Stimulated activated naive CD8-positive, alpha-beta T cell treated with anti-CD3 and anti-CD28 coated beads, Interleukin-15, Interleukin-2, amounts not matched to agents 100 ng/mL and 50 ng/mL, for 24 hours (primary cell): ENCODE measurements at regions not wholly inside any gene's neighbourhood (a gene's known extent, or its start where the extent isn't known, plus 50 kb on each side); places are given as distances from the start of the nearest gene placed in this dataset.

Experiments
- H3K27ac Mint-ChIP-seq: one replicate; pipeline ENCODE4 v1.8.0; 2021; ENCODE audit warnings: mild to moderate bottlenecking, mixed read lengths
- H3K27me3 Mint-ChIP-seq: one replicate; pipeline ENCODE4 v1.8.0; 2021; ENCODE audit warnings: mixed read lengths
- H3K36me3 Mint-ChIP-seq: one replicate; pipeline ENCODE4 v1.8.0; 2021; ENCODE audit warnings: low read depth, mixed read lengths
- H3K4me1 Mint-ChIP-seq: one replicate; pipeline ENCODE4 v1.8.0; 2021; ENCODE audit warnings: low read depth, mixed read lengths
- H3K4me3 Mint-ChIP-seq: one replicate; pipeline ENCODE4 v1.8.0; 2021; ENCODE audit warnings: mild to moderate bottlenecking, mixed read lengths
- H3K9me3 Mint-ChIP-seq: one replicate; pipeline ENCODE4 v1.8.0; 2021; ENCODE audit warnings: mixed read lengths

GRCh38 chr15:67892559-67893377 is 52.9 kb upstream of the RNU6-1 start:
- Mint-ChIP-seq H3K27ac (no peak overlapping the region), H3K4me1 (peaks cover 4% of the 10 kb centered on the region), H3K36me3 (no peaks in the 10 kb centered on the region), H3K4me3 (no peak overlapping the region), H3K9me3 (peaks cover 18% of the 10 kb centered on the region), H3K27me3 (peaks cover 7% of the 10 kb centered on the region)

- Mint-ChIP-seq H3K9me3 (peaks cover 10% of the 10 kb centered on the region), H3K27me3 (peaks cover 7% of the 10 kb centered on the region), H3K36me3 (no peaks in the 10 kb centered on the region), H3K27ac (no peak overlapping the region), H3K4me1 (no peaks in the 10 kb centered on the region), H3K4me3 (no peak overlapping the region)
Measured at GRCh38 chr15:67895237-67895636, 55.4 kb upstream of the RNU6-1 start.

- Mint-ChIP-seq H3K4me1 (no peaks in the 10 kb centered on the region), H3K9me3 (peaks cover 7% of the 10 kb centered on the region), H3K4me3 (no peak overlapping the region), H3K27ac (no peak overlapping the region), H3K36me3 (no peaks in the 10 kb centered on the region), H3K27me3 (no peaks in the 10 kb centered on the region)
Measured at GRCh38 chr15:67897646-67898339, 57.9 kb upstream of the RNU6-1 start.

- no peaks in the 10 kb centered on the region for H3K36me3 Mint-ChIP-seq
- peaks cover 7% of the 10 kb centered on the region for H3K9me3 Mint-ChIP-seq
- H3K4me3 Mint-ChIP-seq: no peak overlapping the region
- H3K4me1 Mint-ChIP-seq: no peaks in the 10 kb centered on the region
- no peaks in the 10 kb centered on the region for H3K27me3 Mint-ChIP-seq
- H3K27ac Mint-ChIP-seq: no peak overlapping the region
Measured at GRCh38 chr15:67899596-67900283, 59.9 kb upstream of the RNU6-1 start.

GRCh38 chr15:67900621-67901147 is 60.8 kb upstream of the RNU6-1 start:
- Mint-ChIP-seq H3K27ac (no peak overlapping the region), H3K36me3 (no peaks in the 10 kb centered on the region), H3K4me1 (no peaks in the 10 kb centered on the region), H3K9me3 (peaks cover 4% of the 10 kb centered on the region), H3K27me3 (no peaks in the 10 kb centered on the region), H3K4me3 (no peak overlapping the region)

GRCh38 chr15:67901922-67902321 is 62.1 kb upstream of the RNU6-1 start:
- Mint-ChIP-seq H3K4me3 (no peak overlapping the region), H3K4me1 (no peaks in the 10 kb centered on the region), H3K27ac (no peak overlapping the region), H3K9me3 (no peaks in the 10 kb centered on the region), H3K27me3 (no peaks in the 10 kb centered on the region), H3K36me3 (no peaks in the 10 kb centered on the region)

- no peaks in the 10 kb centered on the region for H3K36me3 Mint-ChIP-seq
- no peaks in the 10 kb centered on the region for H3K27me3 Mint-ChIP-seq
- no peak overlapping the region for H3K4me3 Mint-ChIP-seq
- no peaks in the 10 kb centered on the region for H3K9me3 Mint-ChIP-seq
- peak overlapping the region; percentile 46 for H3K27ac Mint-ChIP-seq
- no peaks in the 10 kb centered on the region for H3K4me1 Mint-ChIP-seq
Measured at GRCh38 chr15:67902579-67903009, 62.7 kb upstream of the RNU6-1 start.

- no peak overlapping the region for H3K27ac Mint-ChIP-seq
- peaks cover under 1% of the 10 kb centered on the region for H3K9me3 Mint-ChIP-seq
Measured at GRCh38 chr15:67903708-67904107, 63.9 kb upstream of the RNU6-1 start.

GRCh38 chr15:67905628-67906027 is 65.8 kb upstream of the RNU6-1 start:
- Mint-ChIP-seq H3K4me3 (no peak overlapping the region), H3K4me1 (no peaks in the 10 kb centered on the region), H3K36me3 (no peaks in the 10 kb centered on the region), H3K27me3 (no peaks in the 10 kb centered on the region), H3K9me3 (peaks cover 9% of the 10 kb centered on the region), H3K27ac (no peak overlapping the region)

More at GRCh38 chr15:67903708-67904107, 63.9 kb upstream of the RNU6-1 start:
- no peaks in the 10 kb centered on the region for H3K4me1 Mint-ChIP-seq
- H3K27me3 Mint-ChIP-seq: no peaks in the 10 kb centered on the region
- no peak overlapping the region for H3K4me3 Mint-ChIP-seq
- no peaks in the 10 kb centered on the region for H3K36me3 Mint-ChIP-seq

- Mint-ChIP-seq H3K27ac (no peak overlapping the region), H3K9me3 (peaks cover 15% of the 10 kb centered on the region), H3K4me1 (no peaks in the 10 kb centered on the region), H3K36me3 (no peaks in the 10 kb centered on the region), H3K27me3 (no peaks in the 10 kb centered on the region), H3K4me3 (no peak overlapping the region)
Measured at GRCh38 chr15:67906382-67906781, 66.5 kb upstream of the RNU6-1 start.

- Mint-ChIP-seq H3K4me1 (no peaks in the 10 kb centered on the region), H3K4me3 (no peak overlapping the region)
Measured at GRCh38 chr15:67907184-67907723, 67.4 kb upstream of the RNU6-1 start.

GRCh38 chr15:67908756-67909155 is 68.9 kb upstream of the RNU6-1 start:
- no peaks in the 10 kb centered on the region for H3K4me1 Mint-ChIP-seq

More at GRCh38 chr15:67907184-67907723, 67.4 kb upstream of the RNU6-1 start:
- H3K27ac Mint-ChIP-seq: no peak overlapping the region
- H3K27me3 Mint-ChIP-seq: no peaks in the 10 kb centered on the region
- no peaks in the 10 kb centered on the region for H3K36me3 Mint-ChIP-seq
- H3K9me3 Mint-ChIP-seq: peaks cover 15% of the 10 kb centered on the region

GRCh38 chr15:67911727-67912126 is 71.9 kb upstream of the RNU6-1 start:
- H3K27ac Mint-ChIP-seq: no peak overlapping the region
- H3K4me1 Mint-ChIP-seq: no peaks in the 10 kb centered on the region
- H3K36me3 Mint-ChIP-seq: no peaks in the 10 kb centered on the region
- H3K9me3 Mint-ChIP-seq: peaks cover 15% of the 10 kb centered on the region
- H3K4me3 Mint-ChIP-seq: no peak overlapping the region
- peaks cover 4% of the 10 kb centered on the region for H3K27me3 Mint-ChIP-seq

More at GRCh38 chr15:67908756-67909155, 68.9 kb upstream of the RNU6-1 start:
- H3K27ac Mint-ChIP-seq: no peak overlapping the region
- H3K36me3 Mint-ChIP-seq: no peaks in the 10 kb centered on the region
- H3K9me3 Mint-ChIP-seq: peaks cover 15% of the 10 kb centered on the region
- peaks cover 3% of the 10 kb centered on the region for H3K27me3 Mint-ChIP-seq
- no peak overlapping the region for H3K4me3 Mint-ChIP-seq

GRCh38 chr15:67914028-67914427 is 74.2 kb upstream of the RNU6-1 start:
- Mint-ChIP-seq H3K9me3 (peaks cover 16% of the 10 kb centered on the region), H3K36me3 (no peaks in the 10 kb centered on the region), H3K27me3 (peaks cover 4% of the 10 kb centered on the region), H3K4me3 (no peak overlapping the region), H3K27ac (no peak overlapping the region), H3K4me1 (no peaks in the 10 kb centered on the region)
